Hepatocyte (in vitro differentiated cells): ENCODE measurements at regions not wholly inside any gene's neighbourhood (a gene's known extent, or its start where the extent isn't known, plus 50 kb on each side); places are given as distances from the start of the nearest gene placed in this dataset.

Experiments used
- DNase-seq: peaks from one replicate; pipeline ENCODE4 v3.0.0-alpha.2; 2016; ENCODE audit warnings: low spot score
- H2AFZ ChIP-seq: fragments of 200-600 bp; sonication (generic); 2 replicates; pipeline ENCODE4 v1.6.0; 2016; ENCODE audit warnings: antibody characterized with exemption, mild to moderate bottlenecking
- H3K27ac ChIP-seq: fragments of 200-600 bp; sonication (generic); 2 replicates; pipeline ENCODE4 v1.5.1; 2016; ENCODE audit warnings: mild to moderate bottlenecking
- H3K27me3 ChIP-seq: fragments of 200-600 bp; sonication (generic); 2 replicates; pipeline ENCODE4 v1.6.1; 2016
- H3K36me3 ChIP-seq: fragments of 200-600 bp; sonication (generic); replicated peaks from 2 replicates; pipeline ENCODE4 v1.5.1; 2016; ENCODE audit warnings: low read depth; ENCODE audit not compliant: insufficient read depth
- H3K4me1 ChIP-seq: fragments of 200-600 bp; sonication (generic); 2 replicates; pipeline ENCODE4 v1.5.1; 2016; ENCODE audit warnings: mild to moderate bottlenecking, moderate library complexity; ENCODE audit not compliant: insufficient read depth
- H3K4me2 ChIP-seq: fragments of 200-600 bp; sonication (generic); 2 replicates; pipeline ENCODE4 v1.6.0; 2016
- H3K4me3 ChIP-seq: fragments of 200-600 bp; sonication (generic); 2 replicates; pipeline ENCODE4 v1.5.1; 2016; ENCODE audit warnings: mild to moderate bottlenecking
- H3K79me2 ChIP-seq: fragments of 200-600 bp; sonication (generic); 2 replicates; pipeline ENCODE4 v1.6.0; 2017; ENCODE audit warnings: mild to moderate bottlenecking
- H3K9me2 ChIP-seq: fragments of 200-600 bp; sonication (generic); replicated peaks from 2 replicates; pipeline ENCODE4 v1.6.0; 2017; ENCODE audit warnings: mild to moderate bottlenecking; ENCODE audit not compliant: insufficient read depth
- H3K9me3 ChIP-seq: fragments of 200-600 bp; sonication (generic); 2 replicates; pipeline ENCODE4 v1.5.1; 2016; ENCODE audit warnings: low read depth, mild to moderate bottlenecking
- H4K20me1 ChIP-seq: fragments of 200-600 bp; sonication (generic); 2 replicates; pipeline ENCODE4 v1.6.0; 2016; ENCODE audit warnings: mild to moderate bottlenecking; ENCODE audit not compliant: insufficient read depth, poor library complexity, severe bottlenecking
- EZH2 ChIP-seq: fragments of 200-600 bp; sonication (generic); IDR thresholded peaks from 2 replicates; pipeline ENCODE4 v1.6.1; 2016; ENCODE audit warnings: antibody characterized with exemption, mild to moderate bottlenecking, borderline replicate concordance
- EZH2phosphoT487 ChIP-seq: fragments of 200-600 bp; sonication (generic); IDR thresholded peaks from one replicate; pipeline ENCODE4 v1.6.1; 2018; ENCODE audit warnings: antibody characterized with exemption, mild to moderate bottlenecking, low read depth, moderate library complexity; ENCODE audit not compliant: unreplicated experiment, severe bottlenecking
- WGBS: methylation state at CpG from one replicate; pipeline ENCODE4 v1.1.6; 2016; ENCODE audit warnings: low lambda C conversion rate; ENCODE audit errors: missing lambda C conversion rate; 5-methylcytosine and 5-hydroxymethylcytosine counted together
- TF ChIP-seq, protein P1 (sequence below): fragments of 200-600 bp; sonication (generic); IDR thresholded peaks from 2 replicates; pipeline ENCODE4 v1.5.1; 2016; ENCODE audit warnings: antibody characterized with exemption, mild to moderate bottlenecking; ENCODE audit not compliant: poor library complexity

DNA sequence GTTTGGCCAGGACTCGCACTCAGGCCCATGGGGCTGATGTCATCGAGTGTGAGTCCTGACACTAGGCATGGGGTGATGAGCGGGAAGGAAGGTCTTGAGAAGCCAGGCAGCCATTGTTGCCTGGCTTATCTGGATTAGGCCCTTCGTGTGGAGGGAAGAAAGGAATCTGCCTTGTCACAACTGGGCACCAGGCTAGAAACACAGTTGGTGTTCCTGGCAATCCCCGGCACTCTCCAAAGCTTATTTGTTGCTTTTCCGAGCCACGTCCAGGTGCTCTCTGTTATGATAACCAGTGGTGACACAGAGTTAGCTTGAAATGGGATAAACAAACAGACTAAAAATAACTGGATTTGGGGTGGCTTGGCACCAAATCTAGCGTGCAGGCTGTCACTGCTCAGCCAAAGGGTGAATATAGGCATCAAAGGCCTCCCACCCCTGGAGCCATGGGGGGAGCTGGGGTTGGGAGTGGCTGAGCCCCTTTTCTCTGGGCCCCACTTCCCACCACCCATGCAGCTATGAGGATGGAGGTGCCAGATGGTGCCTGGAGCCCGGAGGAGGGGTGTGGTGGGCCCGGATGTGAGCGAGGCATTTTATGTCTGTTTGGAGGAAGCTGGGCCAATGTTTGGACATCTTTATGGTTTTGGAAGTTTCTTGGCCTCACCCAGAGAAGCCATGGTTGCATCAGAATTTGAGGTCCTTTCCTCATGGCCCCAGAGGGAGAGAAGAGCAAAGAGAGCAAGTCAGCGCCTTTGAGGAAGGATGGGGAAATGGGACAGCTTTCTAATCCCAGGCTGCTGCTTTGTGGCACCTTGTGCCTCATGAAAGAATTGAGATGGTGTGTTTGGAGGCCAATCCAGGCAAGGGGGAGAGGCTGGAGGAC, 98.0 kb upstream of the PITX1 start:
- DNase-seq, result no peak
- WGBS, result 82% methylated on average over 12 of the region's 12 CpGs
- Histone ChIP-seq H3K36me3 (no peaks in the 10 kb centered on the region), H3K4me3 (no peak overlapping the region), H3K4me1 (peaks cover 18% of the 10 kb centered on the region), H3K27ac (no peak overlapping the region), H3K4me2 (no peak overlapping the region), H4K20me1 (no peaks in the 10 kb centered on the region), H2AFZ (no peak overlapping the region), H3K9me2 (no peaks in the 10 kb centered on the region), H3K27me3 (no peaks in the 10 kb centered on the region), H3K79me2 (no peaks in the 10 kb centered on the region), H3K9me3 (no peaks in the 10 kb centered on the region)
- TF ChIP-seq, protein P1, sequence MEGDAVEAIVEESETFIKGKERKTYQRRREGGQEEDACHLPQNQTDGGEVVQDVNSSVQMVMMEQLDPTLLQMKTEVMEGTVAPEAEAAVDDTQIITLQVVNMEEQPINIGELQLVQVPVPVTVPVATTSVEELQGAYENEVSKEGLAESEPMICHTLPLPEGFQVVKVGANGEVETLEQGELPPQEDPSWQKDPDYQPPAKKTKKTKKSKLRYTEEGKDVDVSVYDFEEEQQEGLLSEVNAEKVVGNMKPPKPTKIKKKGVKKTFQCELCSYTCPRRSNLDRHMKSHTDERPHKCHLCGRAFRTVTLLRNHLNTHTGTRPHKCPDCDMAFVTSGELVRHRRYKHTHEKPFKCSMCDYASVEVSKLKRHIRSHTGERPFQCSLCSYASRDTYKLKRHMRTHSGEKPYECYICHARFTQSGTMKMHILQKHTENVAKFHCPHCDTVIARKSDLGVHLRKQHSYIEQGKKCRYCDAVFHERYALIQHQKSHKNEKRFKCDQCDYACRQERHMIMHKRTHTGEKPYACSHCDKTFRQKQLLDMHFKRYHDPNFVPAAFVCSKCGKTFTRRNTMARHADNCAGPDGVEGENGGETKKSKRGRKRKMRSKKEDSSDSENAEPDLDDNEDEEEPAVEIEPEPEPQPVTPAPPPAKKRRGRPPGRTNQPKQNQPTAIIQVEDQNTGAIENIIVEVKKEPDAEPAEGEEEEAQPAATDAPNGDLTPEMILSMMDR, result no peak
- TF ChIP-seq EZH2 (no peak), EZH2phosphoT487 (no peak)

DNA sequence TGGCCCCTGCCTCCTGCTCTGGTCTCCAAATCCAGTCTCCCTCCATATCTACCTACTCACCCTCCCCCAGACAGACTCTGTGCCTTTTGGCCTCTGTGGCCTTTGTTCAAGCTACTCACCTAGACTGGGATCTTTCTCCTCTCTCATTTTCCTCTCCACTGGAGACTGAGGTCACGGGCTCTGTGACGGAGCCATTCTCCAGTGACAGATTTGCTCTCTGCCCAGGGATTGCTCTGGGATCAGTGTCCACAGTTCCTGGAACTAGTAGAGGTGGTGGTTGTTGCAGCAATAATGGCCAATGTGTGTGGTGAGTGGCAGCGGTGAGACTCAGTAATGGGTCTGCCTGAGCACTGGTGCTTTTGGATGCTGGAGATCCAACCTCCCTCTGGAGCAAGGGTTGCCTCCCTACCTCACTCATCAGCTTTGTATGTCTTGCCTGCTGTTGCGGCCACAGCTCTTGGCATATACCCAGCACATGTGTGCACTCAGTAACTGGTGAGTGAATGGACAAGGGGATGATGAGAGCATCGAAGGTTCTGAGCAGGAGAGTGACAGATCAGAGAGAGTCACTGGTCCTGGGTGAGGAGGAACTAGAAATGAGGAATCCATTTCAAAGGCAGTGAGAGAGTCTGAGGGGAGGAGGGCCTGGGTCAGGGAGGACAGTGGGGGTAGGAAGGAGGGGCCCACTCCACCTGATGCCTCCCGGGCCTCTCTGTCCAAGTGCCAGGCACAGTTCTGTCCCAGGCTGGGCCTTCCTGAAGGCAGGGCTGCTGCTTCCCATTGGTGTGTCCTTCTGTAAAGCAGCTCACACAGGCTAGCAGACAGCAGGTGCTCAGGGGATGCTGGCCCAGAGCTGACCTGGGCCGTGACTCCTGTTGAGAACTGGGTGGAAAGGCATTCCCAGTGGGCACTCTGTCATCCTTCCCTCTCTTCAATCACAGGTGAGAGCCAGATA, 96.5 kb upstream of the PITX1 start:
- no peaks in the 10 kb centered on the region for H3K27me3 ChIP-seq
- no peak overlapping the region for H3K4me2 ChIP-seq
- peaks cover 20% of the 10 kb centered on the region for H3K4me1 ChIP-seq
- no peak overlapping the region for H3K4me3 ChIP-seq
- no peak for TF ChIP-seq EZH2phosphoT487
- no peak for TF ChIP-seq EZH2
- TF ChIP-seq, protein P1, result no peak
- H3K9me3 ChIP-seq, result no peaks in the 10 kb centered on the region
- no peaks in the 10 kb centered on the region for H4K20me1 ChIP-seq
- WGBS, result 93% methylated on average over 7 of the region's 7 CpGs
- no peak overlapping the region for H3K27ac ChIP-seq
- no peak overlapping the region for H2AFZ ChIP-seq
- no peak for DNase-seq
- no peaks in the 10 kb centered on the region for H3K36me3 ChIP-seq
- no peaks in the 10 kb centered on the region for H3K9me2 ChIP-seq
- H3K79me2 ChIP-seq, result no peaks in the 10 kb centered on the region

DNA sequence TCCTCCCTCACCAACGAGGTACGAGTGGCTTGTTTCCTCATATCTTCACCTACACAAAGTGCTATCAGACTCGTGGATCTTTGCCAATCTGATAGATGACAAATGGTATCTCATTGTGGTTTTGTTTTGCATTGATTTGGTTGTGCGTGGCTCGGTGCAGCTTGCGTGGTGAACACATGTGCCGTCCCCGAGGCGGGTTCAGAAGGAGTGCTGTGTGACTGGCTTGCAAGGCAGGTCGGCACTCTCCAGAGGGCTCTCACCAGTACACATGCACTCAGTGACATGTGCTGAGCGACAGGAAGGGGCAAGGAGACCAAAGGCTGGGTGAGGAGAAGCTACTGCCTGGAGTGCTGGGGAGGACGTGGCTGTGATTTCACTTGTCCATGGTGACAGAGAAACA, 95.3 kb upstream of the PITX1 start:
- Histone ChIP-seq H3K27me3 (no peaks in the 10 kb centered on the region), H4K20me1 (no peaks in the 10 kb centered on the region), H3K36me3 (no peaks in the 10 kb centered on the region), H3K4me2 (no peak overlapping the region), H3K9me3 (no peaks in the 10 kb centered on the region), H3K4me3 (no peak overlapping the region), H3K4me1 (peaks cover 22% of the 10 kb centered on the region), H2AFZ (no peak overlapping the region), H3K9me2 (no peaks in the 10 kb centered on the region), H3K79me2 (no peaks in the 10 kb centered on the region), H3K27ac (no peak overlapping the region)
- 79% methylated on average over 12 of the region's 12 CpGs for whole genome bisulfite sequencing
- no peak for DNase-seq
- no peak for TF ChIP-seq EZH2
- TF ChIP-seq, protein P1, result no peak
- no peak for TF ChIP-seq EZH2phosphoT487
